Urinary bladder (tissue), 3 donors: ENCODE measurements at regions not wholly inside any gene's neighbourhood (a gene's known extent, or its start where the extent isn't known, plus 50 kb on each side); places are given as distances from the start of the nearest gene placed in this dataset.

ENCODE experiments used
- DNase-seq: peaks from one replicate; pipeline ENCODE4 v3.0.0-alpha.2; 2015; ENCODE audit errors: extremely low spot score
- H3K27ac ChIP-seq: one replicate; pipeline ENCODE4 v1.5.1; 2013; ENCODE audit warnings: low read depth, mild to moderate bottlenecking, moderate library complexity
- H3K36me3 ChIP-seq: one replicate; pipeline ENCODE4 v1.6.1; 2013; ENCODE audit warnings: mild to moderate bottlenecking, moderate library complexity; ENCODE audit not compliant: insufficient read depth
- H3K4me1 ChIP-seq: one replicate; pipeline ENCODE4 v1.6.1; 2013; ENCODE audit warnings: mild to moderate bottlenecking, moderate library complexity; ENCODE audit not compliant: insufficient read depth
- H3K4me3 ChIP-seq: one replicate; pipeline ENCODE4 v1.5.1; 2013; ENCODE audit warnings: low read depth, low read length
- WGBS: extraction: QIAGEN DNeasy Blood & Tissue Kit; methylation state at CpG from one replicate; pipeline ENCODE4 v1.1.7; 2013; 5-methylcytosine and 5-hydroxymethylcytosine counted together
- donor health status: healthy with polysubstance abuse.
- donor health status: healthy.

DNA sequence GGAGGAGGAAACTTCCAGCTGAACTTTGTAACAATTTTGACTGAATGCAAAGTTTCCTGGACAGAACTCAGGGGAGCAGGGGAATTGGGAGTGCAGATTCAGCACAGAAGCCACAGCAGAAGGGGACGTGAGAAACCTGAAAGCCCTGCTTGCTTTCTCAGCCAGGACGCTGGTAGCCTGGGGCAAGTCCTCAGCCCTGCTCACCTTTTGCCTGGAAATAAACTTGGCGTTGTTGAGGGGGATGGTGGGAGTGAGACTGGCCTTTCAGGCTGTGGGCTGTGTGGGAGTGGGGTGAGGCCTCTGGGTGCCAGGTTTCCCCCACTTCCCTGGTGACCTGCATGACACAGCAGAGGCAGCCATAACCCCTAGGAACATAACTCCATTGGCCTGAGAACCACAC lies 238.1 kb upstream of the HS3ST5 start:
- no peaks in the 10 kb centered on the region for H3K36me3 ChIP-seq
- H3K4me3 ChIP-seq: no peak overlapping the region
- no peak overlapping the region for H3K27ac ChIP-seq
- DNase-seq: no peak
- 71% methylated on average over 3 of the region's 3 CpGs for WGBS
- no peaks in the 10 kb centered on the region for H3K4me1 ChIP-seq

DNA sequence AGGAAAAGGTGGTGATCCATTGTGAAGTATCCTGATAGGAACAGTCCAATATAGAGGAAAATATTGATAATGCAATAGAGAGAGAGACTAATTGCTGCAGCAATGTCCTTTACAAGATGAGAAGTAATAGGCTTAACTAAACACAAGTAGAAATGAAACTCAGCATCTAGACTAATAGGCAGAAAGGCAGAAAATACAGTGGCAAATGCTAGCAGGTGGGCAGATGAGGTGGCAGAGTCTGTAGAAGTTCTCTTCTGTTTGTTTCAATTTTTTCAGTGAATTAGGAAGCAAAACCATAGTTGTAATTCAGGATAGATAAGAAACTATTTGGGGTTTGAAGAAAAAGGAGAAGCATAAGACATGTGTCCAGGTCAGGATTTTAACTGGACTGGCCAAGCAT lies 236.7 kb upstream of the HS3ST5 start:
- no peak overlapping the region for H3K4me3 ChIP-seq
- no peak for DNase-seq
- no peaks in the 10 kb centered on the region for H3K36me3 ChIP-seq
- no peak overlapping the region for H3K27ac ChIP-seq
- H3K4me1 ChIP-seq: no peaks in the 10 kb centered on the region

DNA sequence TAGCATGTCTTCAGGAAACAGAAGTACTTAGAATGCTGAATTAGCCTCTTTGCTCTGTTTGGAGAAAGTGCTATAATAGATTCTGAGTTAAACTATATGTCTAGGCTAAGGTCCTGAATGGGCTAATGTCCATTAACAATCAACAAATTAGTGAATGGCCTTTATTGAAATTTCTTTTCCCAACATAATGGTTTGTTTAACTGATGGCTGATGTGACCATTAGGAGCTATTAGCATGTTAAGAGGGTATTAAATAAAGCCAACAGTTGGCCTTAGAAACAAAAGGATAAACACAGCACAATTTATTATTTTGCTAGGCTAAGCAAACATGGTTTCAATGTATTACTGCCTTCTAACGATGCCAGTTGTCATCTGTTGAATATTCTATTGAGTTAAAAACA lies 234.3 kb upstream of the HS3ST5 start:
- H3K36me3 ChIP-seq: no peaks in the 10 kb centered on the region
- no peak overlapping the region for H3K4me3 ChIP-seq
- 41% methylated on average over 1 of the region's 1 CpG for WGBS
- no peak overlapping the region for H3K27ac ChIP-seq
- no peaks in the 10 kb centered on the region for H3K4me1 ChIP-seq
- DNase-seq: no peak

GRCh38 chr6:114576330-114576729 lies 233.5 kb upstream of the HS3ST5 start:
- no peak overlapping the region for H3K4me3 ChIP-seq
- WGBS: 43% methylated on average over 4 of the region's 4 CpGs
- no peak overlapping the region for H3K27ac ChIP-seq
- no peaks in the 10 kb centered on the region for H3K4me1 ChIP-seq
- no peak for DNase-seq
- H3K36me3 ChIP-seq: no peaks in the 10 kb centered on the region

DNA sequence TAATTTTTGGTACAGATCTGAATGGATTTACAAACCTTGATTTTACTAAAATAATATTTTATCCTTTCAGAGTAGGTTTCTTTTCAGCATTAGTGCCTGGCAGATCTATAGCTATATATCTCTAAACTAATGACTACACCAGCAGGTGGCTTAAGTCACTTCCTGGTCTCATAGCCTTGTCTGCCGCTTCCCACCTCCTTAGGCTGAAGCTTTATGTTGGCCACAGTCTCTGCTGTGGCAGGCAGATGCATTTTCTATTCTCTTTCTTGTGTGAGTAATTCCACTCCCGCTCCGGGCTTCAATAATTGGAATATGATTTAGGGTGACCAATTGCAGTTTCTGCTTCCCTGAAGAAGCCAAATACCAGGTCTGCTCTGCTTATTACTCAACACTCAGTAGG lies 226.8 kb upstream of the HS3ST5 start:
- Histone ChIP-seq H3K27ac (no peak overlapping the region), H3K4me3 (no peak overlapping the region), H3K36me3 (no peaks in the 10 kb centered on the region), H3K4me1 (no peaks in the 10 kb centered on the region)
- 52% methylated on average over 3 of the region's 3 CpGs for WGBS
- no peak for DNase-seq

- 72% methylated on average over 9 of the region's 9 CpGs for WGBS
- Histone ChIP-seq H3K27ac (no peak overlapping the region), H3K36me3 (no peaks in the 10 kb centered on the region), H3K4me3 (no peak overlapping the region), H3K4me1 (no peaks in the 10 kb centered on the region)
- DNase-seq: no peak
Observed at GRCh38 chr6:114564302-114564933, 221.6 kb upstream of the HS3ST5 start.

DNA sequence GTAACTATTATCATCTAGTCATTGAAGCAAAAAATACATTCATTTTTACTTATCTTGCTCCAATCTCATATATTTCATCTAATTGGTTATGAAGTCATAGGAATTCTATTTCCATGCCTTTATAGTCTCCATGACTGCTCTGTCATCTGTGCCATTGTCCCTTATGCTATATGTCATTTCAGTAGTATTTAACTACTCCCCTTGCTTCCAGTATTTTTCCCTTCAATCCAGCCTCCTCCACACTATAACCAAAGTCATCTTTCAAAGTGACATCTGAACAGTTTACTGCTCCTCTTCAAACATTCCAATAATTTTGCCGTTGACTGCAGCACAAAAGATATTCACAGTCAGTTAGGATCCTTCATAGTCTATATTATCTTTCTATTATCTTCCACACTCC lies 216.6 kb upstream of the HS3ST5 start:
- Histone ChIP-seq H3K4me3 (no peak overlapping the region), H3K36me3 (no peaks in the 10 kb centered on the region), H3K27ac (no peak overlapping the region), H3K4me1 (no peaks in the 10 kb centered on the region)
- WGBS: 24% methylated on average over 1 of the region's 1 CpG
- no peak for DNase-seq

GRCh38 chr6:114558153-114558552 lies 215.3 kb upstream of the HS3ST5 start:
- Histone ChIP-seq H3K36me3 (no peaks in the 10 kb centered on the region), H3K27ac (no peak overlapping the region), H3K4me3 (no peak overlapping the region), H3K4me1 (no peaks in the 10 kb centered on the region)
- no peak for DNase-seq

DNA sequence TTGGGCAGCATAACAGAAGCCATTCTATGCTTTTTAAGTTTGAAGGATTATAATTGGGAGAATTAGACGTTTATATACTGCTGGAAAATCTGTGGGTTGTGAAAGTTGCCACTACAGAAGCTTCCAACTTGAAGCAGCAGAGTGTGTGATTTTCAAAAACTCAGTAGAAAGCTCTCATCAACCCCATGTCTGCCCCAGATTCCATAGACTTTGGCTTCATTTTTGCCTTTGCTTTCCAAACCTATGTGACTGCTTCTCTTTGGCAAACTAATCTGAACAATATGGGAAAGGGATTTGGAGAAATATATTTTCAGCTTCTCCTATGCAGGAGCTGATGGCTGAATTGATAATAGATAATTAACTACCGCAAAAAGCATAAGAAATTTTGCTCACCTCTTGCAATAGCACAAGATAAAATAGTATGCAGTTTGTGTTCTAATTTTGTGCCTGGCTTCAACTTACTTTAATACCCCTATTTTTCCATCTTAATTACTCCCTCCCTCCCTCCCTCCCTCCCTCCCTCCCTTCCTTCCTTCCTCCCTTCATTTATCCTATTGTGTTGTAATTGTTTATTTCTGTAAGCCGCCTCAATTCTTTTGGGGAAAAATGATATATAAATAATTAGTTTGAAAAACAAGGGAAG lies 214.1 kb upstream of the HS3ST5 start:
- DNase-seq: no peak
- 71% methylated on average over 3 of the region's 3 CpGs for WGBS

DNA sequence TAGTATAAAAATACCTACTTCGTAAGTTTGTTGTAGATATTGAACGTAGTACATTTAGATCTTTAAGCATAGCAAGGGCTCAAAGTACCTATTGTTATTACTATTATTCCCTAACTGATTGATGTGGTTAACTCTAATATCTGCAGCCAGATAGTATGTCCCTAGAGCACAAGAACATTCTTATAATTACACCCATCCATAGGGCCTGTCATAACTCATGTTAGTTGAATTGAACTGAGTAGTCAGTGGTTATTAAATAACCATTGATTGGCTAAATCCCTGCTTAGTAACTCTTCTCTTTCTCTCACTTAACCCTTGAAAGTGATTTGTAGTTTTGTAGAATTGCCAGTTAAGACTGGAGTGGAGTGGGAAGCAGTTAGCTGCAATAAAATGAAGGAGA lies 207.5 kb upstream of the HS3ST5 start:
- no peak overlapping the region for H3K27ac ChIP-seq
- no peak overlapping the region for H3K4me3 ChIP-seq
- H3K4me1 ChIP-seq: no peaks in the 10 kb centered on the region
- H3K36me3 ChIP-seq: no peaks in the 10 kb centered on the region
- 90% methylated on average over 2 of the region's 2 CpGs for WGBS
- no peak for DNase-seq

More for the DNA sequence above, 214.1 kb upstream of the HS3ST5 start:
- H3K4me3 ChIP-seq: no peak overlapping the region
- H3K27ac ChIP-seq: no peak overlapping the region
- no peaks in the 10 kb centered on the region for H3K4me1 ChIP-seq
- H3K36me3 ChIP-seq: no peaks in the 10 kb centered on the region

DNA sequence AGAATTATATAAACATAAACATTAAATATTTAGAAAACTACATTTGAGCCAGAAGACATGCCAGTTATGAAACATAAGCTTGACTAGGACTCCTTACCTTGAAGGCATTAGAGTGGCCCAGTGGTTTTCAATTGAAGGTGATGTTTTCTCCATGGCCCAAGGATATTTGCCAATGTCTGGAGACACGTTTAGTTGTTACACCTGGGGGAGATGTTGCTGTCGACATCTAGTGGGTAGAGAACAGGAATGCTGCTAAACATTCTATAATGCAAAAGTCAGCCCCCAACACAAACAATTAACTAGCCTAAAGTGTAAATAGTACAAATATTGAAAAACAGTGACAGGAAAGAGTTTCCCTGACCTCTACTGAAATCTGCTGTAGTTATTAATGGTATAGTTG lies 200.9 kb upstream of the HS3ST5 start:
- Histone ChIP-seq H3K4me3 (no peak overlapping the region), H3K27ac (no peak overlapping the region), H3K4me1 (no peaks in the 10 kb centered on the region), H3K36me3 (no peaks in the 10 kb centered on the region)
- no peak for DNase-seq
- 64% methylated on average over 2 of the region's 2 CpGs for WGBS

DNA sequence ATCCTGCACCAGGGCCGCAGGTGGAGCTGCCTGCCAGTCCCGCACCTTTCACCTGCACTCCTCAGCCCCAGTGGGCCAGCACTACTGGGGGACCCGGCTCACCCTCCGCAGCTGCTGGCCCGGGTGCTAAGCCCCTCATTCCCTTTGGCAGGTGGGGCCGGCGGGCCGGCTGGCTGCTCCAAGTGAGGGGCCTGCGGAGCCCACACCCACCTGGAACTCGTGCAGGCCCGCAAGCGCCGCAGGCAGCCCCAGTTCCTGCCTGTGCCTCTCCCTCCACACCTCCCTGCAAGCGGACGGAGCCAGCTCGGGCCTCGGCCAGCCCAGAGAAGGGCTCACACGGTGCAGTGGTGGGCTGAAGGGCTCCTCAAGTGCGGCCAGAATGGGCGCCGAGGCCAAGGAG lies 199.0 kb upstream of the HS3ST5 start:
- Histone ChIP-seq H3K36me3 (no peaks in the 10 kb centered on the region), H3K4me3 (no peak overlapping the region), H3K4me1 (no peaks in the 10 kb centered on the region), H3K27ac (no peak overlapping the region)
- no peak for DNase-seq
- 92% methylated on average over 21 of the region's 21 CpGs for WGBS

- Histone ChIP-seq H3K36me3 (no peaks in the 10 kb centered on the region), H3K4me1 (no peaks in the 10 kb centered on the region), H3K4me3 (no peak overlapping the region), H3K27ac (no peak overlapping the region)
- DNase-seq: no peak
- WGBS: 92% methylated on average over 3 of the region's 3 CpGs
Observed at GRCh38 chr6:114537977-114538376, 195.2 kb upstream of the HS3ST5 start.

- 86% methylated on average over 4 of the region's 4 CpGs for WGBS
- DNase-seq: no peak
- H3K36me3 ChIP-seq: no peaks in the 10 kb centered on the region
- H3K27ac ChIP-seq: no peak overlapping the region
- H3K4me1 ChIP-seq: no peaks in the 10 kb centered on the region
- H3K4me3 ChIP-seq: no peak overlapping the region
Observed at GRCh38 chr6:114534813-114535212, 192.0 kb upstream of the HS3ST5 start.

DNA sequence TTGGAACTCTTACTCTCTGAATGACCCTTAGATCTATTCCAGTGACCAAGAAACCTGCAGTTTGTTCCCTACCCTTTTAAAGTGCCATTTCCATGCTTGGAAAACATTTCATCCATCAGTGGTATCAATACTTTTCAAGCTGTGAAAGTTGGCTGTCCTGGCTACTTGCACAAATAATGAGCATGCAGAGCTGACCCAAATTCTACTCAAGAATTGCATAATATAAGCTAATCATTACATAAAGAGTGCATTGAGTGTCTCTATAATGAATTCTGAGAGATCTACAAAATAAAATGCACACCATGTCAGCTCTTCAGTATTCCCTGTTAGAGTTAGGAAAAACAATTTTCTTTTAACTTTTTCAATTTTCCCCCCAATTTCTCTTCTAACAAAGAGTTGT lies 181.3 kb upstream of the HS3ST5 start:
- Histone ChIP-seq H3K36me3 (no peaks in the 10 kb centered on the region), H3K4me1 (no peaks in the 10 kb centered on the region), H3K4me3 (no peak overlapping the region), H3K27ac (no peak overlapping the region)
- DNase-seq: no peak
